Activated CD8-positive, alpha-beta memory T cell treated with anti-CD3 and anti-CD28 coated beads for 36 hours (primary cell): ENCODE measurements at regions not wholly inside any gene's neighbourhood (a gene's known extent, or its start where the extent isn't known, plus 50 kb on each side); places are given as distances from the start of the nearest gene placed in this dataset.

ENCODE experiments used
- CTCF ChIA-PET: fragments of 350-600 bp; sonication (Branson Sonifier 250); formaldehyde crosslinking; loops from one replicate; lab custom pipeline; 2021; ENCODE audit warnings: antibody characterized with exemption; lab: Charles Lee
- POLR2A ChIA-PET: fragments of 350-600 bp; sonication (Branson Sonifier 250); formaldehyde crosslinking; loops from one replicate; lab custom pipeline; 2021; ENCODE audit warnings: antibody characterized with exemption; lab: Charles Lee

DNA sequence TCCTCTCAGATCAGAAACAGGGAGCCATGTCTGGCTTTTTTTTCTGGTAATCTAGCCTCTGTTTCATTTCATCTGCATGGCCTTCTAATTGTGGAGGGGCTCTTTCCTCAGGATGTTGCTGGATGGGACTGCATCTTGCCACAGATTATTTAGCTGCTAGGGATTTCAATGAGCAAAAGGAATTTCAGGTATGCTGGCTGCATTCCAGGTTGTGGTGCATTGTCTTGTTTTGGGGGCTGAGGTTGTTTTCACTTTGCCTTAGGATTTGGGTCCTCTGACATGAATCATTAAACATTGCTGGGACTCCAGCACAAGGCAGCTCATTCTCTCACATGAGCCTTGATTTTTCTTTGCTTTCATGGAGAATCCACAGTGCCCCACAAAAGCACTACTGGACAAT lies 789.3 kb upstream of the TSPY4 start:
- ChIA-PET CTCF (no interaction called here), POLR2A (no interaction called here)

DNA sequence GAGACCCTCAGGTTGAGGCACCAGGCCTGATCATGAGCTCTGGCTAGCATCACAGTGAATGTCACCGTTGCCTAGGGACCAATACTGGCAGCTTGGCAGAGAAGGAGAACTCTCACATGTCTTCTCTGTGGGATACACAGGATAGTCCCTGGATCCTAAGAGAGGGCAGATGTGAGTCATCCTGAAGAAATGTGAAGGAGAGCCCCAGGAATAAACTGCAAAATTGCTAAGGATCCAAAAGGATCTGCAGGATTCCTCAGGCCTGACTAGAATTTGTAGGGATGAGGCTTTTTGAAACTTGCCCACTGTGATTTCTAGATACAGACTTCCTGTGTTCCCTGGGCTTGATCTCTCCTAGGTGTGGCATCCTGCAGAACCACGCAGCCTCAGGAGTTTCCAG lies 785.9 kb upstream of the TSPY4 start:
- POLR2A ChIA-PET, result no interaction called here

DNA sequence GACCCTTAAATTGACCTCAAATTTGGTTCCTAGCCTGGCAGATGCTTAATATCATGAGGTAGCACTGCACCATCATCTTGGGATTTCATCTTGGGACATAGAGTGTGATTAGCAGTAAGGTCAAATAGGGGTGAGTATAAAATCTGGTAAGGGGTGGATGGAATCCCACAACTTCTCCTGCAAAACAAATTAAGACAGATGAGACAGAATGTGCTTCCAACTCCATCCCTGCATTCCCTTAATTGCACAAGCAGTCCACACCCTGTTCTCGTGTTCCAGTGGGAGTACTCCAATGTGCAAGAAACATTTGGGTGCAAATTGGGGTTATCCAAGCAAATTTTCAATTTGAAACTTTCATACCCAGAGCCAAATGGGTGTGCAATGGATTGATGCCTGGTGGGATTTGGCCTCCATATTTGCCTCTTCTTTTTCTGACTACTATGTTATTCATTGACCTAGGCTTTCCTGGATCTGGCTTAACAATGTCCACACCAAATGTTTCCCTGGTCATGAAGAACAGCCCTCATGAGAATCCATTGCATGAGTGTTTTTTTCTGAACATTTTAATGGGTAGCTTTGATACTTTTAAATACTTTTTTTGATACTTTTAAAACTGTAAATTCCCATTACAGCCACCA lies 785.0 kb upstream of the TSPY4 start:
- CTCF ChIA-PET, result no interaction called here
- POLR2A ChIA-PET, result no interaction called here

More for the DNA sequence above, 785.9 kb upstream of the TSPY4 start:
- CTCF ChIA-PET, result no interaction called here

DNA sequence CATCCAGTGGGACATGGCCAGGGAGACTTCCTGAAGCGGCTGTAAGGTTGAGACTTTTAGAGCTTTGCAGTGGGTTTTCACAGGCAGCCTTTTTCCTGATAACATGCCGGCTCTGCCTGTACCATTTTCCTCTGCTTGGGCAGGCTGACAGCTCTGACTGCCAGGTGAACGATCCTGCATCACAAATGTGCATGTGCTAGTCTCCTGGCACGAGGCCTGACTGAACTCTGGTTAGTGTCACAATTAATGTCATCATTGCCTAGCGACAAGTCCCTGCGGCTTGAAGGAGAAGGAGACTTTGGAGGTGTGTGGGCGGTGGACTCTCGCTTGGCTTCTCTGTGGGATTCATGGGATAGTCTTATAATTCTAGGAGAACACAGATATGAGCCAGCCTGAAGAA lies 783.6 kb upstream of the TSPY4 start:
- POLR2A ChIA-PET, result no interaction called here

DNA sequence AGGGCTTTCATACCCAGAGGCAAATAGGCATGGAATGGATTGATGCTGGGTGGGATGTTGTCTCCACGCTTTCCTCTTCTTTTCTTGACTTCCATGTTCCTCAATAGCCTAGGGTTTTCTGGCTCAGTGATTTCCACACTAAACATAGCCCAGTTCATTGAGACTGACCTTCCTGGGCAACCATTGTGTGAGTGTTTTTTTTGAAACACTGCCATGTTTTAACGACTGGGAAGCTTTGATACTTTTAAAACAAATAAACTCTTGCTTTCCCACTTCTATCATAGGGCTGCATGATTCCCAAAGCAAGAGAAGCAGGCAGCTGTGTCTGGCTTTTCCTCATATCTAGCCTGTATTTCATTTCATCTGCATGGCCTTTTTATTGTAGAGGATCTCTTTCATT lies 775.9 kb upstream of the TSPY4 start:
- ChIA-PET CTCF (no interaction called here), POLR2A (no interaction called here)

More for the DNA sequence above, 783.6 kb upstream of the TSPY4 start:
- CTCF ChIA-PET, result no interaction called here

DNA sequence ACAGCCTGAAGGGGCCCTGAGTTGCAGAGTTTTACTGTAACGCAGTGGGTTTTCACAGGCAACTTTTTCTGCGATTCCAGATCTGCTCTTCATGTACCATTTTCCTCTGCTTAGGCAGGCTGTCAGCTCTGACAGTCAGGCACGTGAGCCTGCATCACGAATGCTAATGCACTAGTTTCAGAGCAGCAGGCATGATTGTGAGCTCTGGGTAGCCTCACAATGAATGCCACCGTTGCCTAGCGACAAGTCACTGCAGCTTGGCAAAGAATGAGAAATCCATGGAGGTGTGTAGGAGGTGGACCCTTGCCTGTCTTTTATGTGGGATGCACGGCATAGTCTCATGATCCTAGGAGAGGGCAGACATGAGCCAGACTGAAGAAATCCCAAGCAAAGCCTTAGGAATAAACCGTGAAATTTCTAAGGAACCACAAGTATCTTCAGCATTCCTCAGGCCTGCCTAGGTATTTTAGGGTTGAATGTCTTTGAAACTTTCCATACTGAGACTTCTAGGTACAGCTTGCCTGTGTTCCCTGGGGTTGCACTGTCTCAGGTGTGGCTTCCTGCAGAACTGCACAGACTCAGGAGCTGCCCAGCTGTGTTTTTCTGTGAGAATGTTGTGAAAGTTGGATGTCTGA lies 774.7 kb upstream of the TSPY4 start:
- POLR2A ChIA-PET, result interaction anchor here (1.0 kb wide), 1 partner anchor 8 kb away, joined by 5 read pairs; no protein-coding TSS in a partner anchor
- CTCF ChIA-PET, result no interaction called here

DNA sequence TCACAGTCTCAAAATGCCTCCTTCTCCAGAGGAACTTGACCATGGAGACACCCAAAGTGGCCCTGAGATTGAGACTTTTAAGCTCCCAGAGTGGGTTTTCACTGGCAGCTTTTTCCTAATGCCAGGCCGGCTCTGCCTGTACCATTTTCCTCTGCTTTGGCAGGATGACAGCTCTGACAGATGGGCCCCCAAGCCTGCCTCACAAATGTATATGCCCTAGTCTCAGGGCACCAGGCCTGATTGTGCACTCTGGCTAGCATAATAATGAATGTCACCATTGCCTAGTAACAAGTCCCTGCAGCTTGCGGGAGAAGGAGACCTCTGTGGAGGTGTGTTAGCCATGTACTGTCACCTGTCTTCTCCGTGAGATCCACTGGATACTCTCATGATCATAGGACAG lies 772.8 kb upstream of the TSPY4 start:
- ChIA-PET CTCF (no interaction called here), POLR2A (no interaction called here)

DNA sequence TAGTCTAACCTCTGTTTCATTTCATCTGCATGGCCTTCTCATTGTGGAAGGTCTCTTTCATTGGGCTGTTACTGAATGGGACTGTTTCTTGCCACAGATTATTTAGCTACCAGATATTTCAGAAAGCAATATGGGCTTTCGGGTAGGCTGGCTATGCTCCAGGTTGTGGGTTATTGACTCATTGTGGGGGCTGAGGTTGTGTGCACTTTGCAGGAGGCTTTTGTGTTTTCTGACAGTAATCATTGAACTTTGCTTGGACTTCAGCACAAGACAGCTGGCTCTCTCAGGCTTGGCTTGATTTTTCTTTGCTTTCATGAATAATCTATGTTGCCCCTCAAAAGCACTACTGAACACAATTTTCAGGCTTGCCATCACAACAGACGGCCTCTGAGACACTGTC lies 771.1 kb upstream of the TSPY4 start:
- POLR2A ChIA-PET, result no interaction called here
- CTCF ChIA-PET, result no interaction called here

DNA sequence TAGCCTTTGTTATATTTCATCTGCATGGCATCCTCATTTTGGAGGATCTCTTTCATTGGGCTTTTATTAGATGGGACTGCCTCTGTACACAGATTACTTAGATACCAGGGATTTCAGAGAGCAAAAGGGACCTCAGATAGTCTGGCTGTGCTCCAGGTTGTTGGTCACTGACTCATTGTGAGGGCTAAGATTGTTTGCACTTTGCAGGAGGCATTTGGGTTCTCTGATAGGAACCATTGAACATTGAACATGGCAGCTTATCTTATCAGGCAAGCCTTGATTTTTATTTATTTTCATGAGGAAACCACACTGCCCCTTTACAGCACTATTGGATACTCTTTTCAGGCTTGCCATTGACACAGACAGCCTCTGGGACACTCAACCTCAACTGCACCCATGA lies 766.9 kb upstream of the TSPY4 start:
- ChIA-PET CTCF (no interaction called here), POLR2A (no interaction called here)

DNA sequence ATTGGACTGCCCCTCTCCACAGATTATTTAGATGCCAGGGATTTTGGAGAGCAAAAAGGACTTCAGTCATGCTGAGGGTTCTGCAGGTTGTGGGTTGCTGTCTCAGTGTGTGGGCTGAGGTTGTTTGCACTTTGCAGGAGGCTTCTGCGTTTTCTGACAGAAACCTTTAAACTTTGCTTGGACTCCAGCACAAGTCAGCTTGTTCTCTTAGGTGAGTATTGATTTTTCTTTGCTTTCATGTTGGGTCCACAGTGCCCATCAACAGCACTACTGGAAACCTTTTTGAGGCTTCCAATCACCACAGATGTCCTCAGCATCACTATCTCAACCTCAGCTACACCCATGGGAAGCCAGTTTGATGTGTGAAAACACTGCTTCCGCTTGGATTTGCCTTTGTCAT lies 764.3 kb upstream of the TSPY4 start:
- ChIA-PET CTCF (no interaction called here), POLR2A (no interaction called here)

DNA sequence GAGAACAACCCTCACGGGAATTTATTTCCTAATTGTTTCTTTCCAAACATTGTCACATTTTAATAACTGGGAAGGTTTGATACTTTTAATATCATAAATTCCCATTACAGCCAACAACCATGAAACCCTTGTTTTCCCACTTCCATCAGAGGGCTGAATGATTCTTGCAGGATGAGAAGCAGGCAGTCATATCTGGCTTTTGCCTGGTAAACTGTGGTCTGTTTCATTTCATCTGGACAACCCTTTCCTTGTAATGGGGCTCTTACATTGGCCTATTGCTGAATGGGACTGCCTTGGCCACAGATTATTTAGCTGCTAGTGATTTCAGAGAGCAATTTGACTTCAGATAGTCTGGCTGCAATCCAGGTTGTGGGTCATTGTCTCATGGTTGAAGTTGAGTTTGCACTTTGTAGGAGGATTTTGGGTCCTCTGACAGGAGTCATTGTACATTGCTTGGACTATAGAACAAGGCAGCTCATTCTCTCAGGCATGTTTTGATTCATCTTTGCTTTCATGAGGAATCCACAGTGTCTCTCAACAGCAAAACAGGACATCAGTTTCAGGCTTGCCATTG lies 754.9 kb upstream of the TSPY4 start:
- ChIA-PET CTCF (no interaction called here), POLR2A (no interaction called here)

DNA sequence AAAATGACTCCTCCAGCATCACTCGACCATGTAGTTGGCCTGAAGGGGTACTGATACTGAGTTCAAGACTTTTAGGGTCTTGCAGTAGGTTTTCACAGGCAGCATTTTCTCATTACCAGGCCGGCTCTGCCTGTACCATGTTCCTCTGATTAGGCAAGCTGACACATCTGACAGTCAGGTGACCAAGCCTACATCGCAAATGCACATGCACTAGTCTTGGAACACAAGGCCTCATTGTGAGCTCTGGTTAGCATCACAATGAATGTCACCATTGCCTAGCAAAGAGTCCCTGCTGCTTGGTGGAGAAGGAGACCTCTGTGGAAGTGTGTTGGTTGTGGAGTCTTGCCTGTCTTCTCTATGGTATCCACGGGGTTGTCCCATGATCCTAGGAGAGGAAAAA lies 754.1 kb upstream of the TSPY4 start:
- CTCF ChIA-PET, result no interaction called here

DNA sequence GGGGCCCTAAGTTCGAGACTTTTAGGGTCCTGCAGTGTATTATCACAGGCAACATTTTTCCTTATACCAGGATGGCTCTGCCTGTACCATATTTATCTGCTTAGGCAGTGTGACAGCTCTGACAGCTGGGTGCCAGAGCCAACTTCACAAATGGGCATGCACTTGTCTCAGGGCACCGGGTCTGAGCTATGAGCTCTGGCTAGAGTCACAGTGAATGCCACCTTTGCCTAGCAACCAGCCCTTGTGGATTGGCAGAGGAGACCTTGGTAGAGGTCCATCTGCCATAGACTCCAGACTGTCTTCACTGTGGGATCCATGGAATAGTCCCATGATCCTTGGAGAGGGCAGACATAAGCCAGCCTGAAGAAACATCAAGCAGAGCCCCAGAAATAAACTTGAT lies 746.6 kb upstream of the TSPY4 start:
- POLR2A ChIA-PET, result no interaction called here
- CTCF ChIA-PET, result no interaction called here

More for the DNA sequence above, 754.1 kb upstream of the TSPY4 start:
- POLR2A ChIA-PET, result no interaction called here

DNA sequence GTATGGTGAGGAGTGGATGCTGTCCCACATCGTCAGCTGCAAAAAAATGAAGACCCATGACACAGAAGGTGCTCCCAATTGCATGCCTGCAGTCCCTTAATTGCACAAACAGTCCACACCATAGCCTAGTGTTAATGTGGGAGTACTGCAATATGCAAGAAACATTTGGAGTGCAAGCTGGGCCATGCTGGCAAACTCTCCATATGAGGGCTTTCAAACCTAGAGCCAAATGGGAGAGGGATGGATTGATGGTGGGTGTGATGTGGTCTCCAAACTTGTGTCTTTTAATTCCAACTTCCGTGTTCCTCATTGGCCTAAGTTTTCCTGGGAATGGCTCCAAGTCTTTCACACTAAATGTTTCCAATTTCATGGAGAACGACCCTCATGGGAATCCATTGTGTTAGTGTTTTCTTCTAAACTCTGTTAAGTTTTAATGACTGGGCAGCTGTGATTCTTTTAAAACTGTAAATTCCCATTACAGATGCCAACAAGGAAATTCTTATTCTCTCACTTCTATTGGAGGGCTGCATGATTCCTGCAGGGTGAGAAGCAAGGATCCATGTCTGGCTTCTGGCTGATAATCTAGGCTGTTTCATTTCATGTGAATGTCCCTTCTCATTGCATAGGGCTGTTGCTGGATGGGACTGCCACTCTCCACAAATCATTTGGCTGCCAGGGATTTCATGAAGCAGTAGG lies 745.3 kb upstream of the TSPY4 start:
- ChIA-PET POLR2A (no interaction called here), CTCF (no interaction called here)

DNA sequence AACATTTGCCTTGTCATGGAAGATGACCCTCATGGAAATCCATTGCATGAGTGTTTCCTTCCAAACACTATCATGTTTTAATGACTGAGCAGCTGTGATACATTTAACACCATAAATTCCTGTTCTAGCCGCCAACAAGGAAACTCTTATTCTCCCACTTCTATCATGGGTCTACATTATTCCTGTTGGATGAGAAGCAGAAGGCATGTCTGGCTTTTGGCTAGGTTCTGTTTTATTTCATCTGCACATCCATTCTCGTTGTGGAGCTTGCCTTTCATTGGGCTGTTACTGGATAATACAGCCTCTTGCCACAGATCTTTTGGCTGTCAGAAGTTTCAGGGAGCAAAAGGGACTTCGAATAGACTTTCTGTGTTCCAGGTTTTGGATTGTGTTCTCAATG lies 742.6 kb upstream of the TSPY4 start:
- CTCF ChIA-PET, result no interaction called here

DNA sequence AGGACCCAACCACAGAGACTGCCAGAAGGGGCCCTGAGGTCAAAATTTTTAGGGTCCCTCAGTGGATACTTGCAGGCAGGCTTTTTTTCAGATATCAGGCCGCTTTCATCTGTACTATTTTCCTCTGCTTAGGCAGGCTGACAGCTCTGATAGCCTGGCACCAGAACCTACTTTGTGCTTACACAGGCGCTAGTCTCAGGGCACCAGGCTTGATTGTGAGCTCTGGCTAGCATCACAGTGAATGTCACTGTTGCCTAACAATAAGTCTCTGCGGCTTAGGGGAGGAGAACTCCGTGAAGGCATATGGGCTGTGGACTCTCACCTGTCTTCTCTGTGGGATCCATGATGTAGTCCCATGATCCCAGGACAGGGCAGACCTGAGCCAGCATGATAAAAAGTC lies 738.1 kb upstream of the TSPY4 start:
- POLR2A ChIA-PET, result no interaction called here

More for the DNA sequence above, 742.6 kb upstream of the TSPY4 start:
- POLR2A ChIA-PET, result no interaction called here

DNA sequence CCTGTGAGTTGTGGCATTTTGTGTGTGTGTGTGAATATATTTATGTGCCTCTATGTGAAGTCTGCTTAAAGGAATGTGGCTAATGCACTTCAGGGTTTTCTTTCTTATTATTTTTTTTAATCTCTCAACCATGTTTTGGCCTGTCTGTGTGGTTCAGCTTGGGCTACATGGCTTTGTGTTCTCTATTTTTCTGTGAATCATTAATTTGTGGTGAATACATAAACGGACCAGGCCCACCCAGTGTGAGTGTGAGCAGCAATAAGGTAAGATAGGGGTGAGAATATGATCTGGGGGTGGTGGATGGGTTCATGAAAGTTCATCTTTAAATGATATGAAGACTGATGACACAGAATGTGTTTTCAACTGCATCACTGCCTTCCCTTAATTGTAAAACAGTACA lies 726.6 kb upstream of the TSPY4 start:
- ChIA-PET POLR2A (no interaction called here), CTCF (no interaction called here)

More for the DNA sequence above, 738.1 kb upstream of the TSPY4 start:
- CTCF ChIA-PET, result no interaction called here

DNA sequence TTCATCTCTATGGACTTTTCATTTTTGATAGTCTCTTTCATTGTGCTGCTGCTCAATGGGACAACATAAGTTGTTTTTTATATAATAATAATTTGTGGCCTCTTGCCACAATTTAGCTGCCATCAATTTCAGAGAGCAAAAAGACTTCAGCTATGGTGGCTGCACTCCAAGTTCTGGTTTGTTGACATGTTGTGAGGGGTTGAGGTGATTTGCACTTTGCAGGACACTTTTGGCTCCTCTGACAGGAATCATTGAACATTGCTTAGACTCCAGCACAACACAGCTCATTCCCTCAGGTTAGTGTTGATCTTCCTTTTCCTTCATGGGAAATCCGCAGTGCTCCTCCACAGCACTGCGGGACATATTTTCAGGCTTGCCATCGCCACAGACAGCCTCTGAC lies 725.4 kb upstream of the TSPY4 start:
- CTCF ChIA-PET, result no interaction called here
- POLR2A ChIA-PET, result no interaction called here

DNA sequence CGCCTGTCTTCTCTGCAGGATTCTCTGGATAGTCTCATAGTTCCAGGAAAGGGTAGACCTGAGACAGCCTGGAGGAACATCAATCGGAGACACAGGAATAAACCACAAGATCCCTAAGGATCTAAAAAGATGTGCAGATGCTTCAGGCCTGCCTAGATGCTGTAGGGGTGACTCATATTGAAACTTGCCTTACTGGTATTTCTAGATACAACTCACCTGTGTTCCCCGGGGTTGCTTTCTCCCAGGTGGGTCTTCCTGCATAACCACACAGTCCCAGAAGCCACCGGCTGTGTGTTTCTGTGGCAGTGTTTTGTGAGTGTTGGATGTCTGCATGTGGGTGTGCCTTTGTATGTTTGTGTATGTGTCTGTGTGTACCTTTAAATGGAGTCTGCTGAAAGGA lies 719.0 kb upstream of the TSPY4 start:
- POLR2A ChIA-PET, result no interaction called here

DNA sequence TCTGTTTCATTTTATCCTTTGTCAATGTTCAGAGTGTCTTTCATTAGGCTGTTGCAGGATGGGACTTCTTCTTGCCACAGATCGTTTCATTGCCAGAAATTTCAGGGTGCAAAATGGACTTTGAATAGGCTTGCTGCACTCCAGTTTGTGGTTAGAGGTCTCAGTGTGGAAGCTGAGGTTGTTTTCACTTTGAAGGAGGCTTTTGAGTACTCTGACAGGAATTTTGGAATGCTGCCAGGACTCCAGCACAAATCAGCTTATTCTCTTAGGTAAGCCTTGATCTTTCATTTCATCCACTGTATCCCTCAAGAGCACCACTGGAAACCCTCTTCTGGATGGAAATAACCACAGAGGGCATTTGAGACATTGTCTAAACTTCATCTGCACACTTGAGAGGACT lies 715.1 kb upstream of the TSPY4 start:
- POLR2A ChIA-PET, result no interaction called here
- CTCF ChIA-PET, result no interaction called here

More for the DNA sequence above, 719.0 kb upstream of the TSPY4 start:
- CTCF ChIA-PET, result no interaction called here

DNA sequence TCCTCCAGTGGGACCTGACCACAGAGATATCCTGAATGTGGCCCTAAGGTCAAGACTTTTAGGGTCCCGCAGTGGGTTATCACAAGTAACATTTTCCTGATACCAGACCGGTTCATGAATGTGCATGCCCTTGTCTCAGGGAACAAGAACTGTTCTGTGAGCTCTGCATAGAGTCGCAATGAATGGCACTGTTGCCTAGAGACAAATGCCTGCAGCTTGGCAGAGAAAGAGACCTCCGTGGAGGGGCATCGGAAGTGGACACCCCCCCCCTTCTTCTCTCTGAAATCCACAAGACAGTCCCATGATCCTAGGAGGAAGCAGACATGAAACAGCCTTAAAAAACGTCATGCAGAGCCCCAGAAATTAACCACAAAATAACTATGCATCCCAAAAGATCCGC lies 714.4 kb upstream of the TSPY4 start:
- ChIA-PET CTCF (no interaction called here), POLR2A (no interaction called here)
